Mesothelial cell of epicardium (in vitro differentiated cells): ENCODE measurements at regions not wholly inside any gene's neighbourhood (a gene's known extent, or its start where the extent isn't known, plus 50 kb on each side); places are given as distances from the start of the nearest gene placed in this dataset.

Source experiments
- DNase-seq, 2 experiments: peaks; one replicate each; pipeline ENCODE4 v3.0.0; 2021; ENCODE audit warnings: low spot score in 2 of 2; ENCODE audit not compliant: unreplicated experiment in 2 of 2
- H3K27ac Mint-ChIP-seq: 2 replicates; pipeline ENCODE4 v1.8.0; 2021; ENCODE audit warnings: mixed read lengths
- H3K27me3 Mint-ChIP-seq: 2 replicates; pipeline ENCODE4 v1.8.0; 2021; ENCODE audit warnings: low read depth, mixed read lengths
- H3K36me3 Mint-ChIP-seq: 2 replicates; pipeline ENCODE4 v1.8.0; 2021; ENCODE audit warnings: mixed read lengths
- H3K4me1 Mint-ChIP-seq: 2 replicates; pipeline ENCODE4 v1.8.0; 2021; ENCODE audit warnings: mixed read lengths
- H3K4me3 Mint-ChIP-seq: 2 replicates; pipeline ENCODE4 v1.8.0; 2021; ENCODE audit warnings: mild to moderate bottlenecking, moderate library complexity, mixed read lengths
- H3K9me3 Mint-ChIP-seq: 2 replicates; pipeline ENCODE4 v1.8.0; 2021; ENCODE audit warnings: mixed read lengths
- CTCF ChIP-seq: fragments of 200-600 bp; sonication (generic); IDR thresholded peaks from one replicate; pipeline ENCODE4 v1.5.0; 2021; ENCODE audit warnings: antibody characterized with exemption; ENCODE audit not compliant: unreplicated experiment

DNA sequence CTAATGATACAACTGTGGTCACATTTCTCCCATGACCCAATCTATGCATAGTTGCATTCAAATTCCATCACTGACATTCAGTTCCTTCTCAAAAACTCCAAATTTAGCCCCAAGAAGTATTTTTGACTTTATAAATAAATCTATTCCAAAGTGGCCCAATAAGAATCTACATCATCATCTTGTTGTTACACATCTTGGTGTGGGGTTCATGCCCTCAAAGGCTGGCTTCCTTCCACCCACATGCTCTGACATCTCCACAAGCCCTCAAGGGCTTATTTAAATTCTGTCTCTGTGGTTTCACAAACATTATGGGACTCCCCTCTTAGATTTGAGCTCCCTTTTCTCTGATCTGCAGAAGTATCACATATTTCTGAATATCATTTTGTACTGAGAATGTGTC, 585.3 kb upstream of the BTBD3 start:
- TF ChIP-seq CTCF = no peak
- Mint-ChIP-seq H3K27me3 (no peaks in the 10 kb centered on the region), H3K27ac (no peak overlapping the region), H3K36me3 (no peaks in the 10 kb centered on the region), H3K4me3 (no peak overlapping the region), H3K4me1 (peaks cover 6% of the 10 kb centered on the region), H3K9me3 (no peaks in the 10 kb centered on the region)
- DNase-seq = no peak

- H3K36me3 Mint-ChIP-seq = no peaks in the 10 kb centered on the region
- H3K27me3 Mint-ChIP-seq = peaks cover 2% of the 10 kb centered on the region
- peaks cover 6% of the 10 kb centered on the region for H3K4me1 Mint-ChIP-seq
Measured at GRCh38 chr20:11333634-11334033, 584.1 kb upstream of the BTBD3 start.

GRCh38 chr20:11337361-11338130, 580.1 kb upstream of the BTBD3 start:
- Mint-ChIP-seq H3K27ac (no peak overlapping the region), H3K27me3 (peaks cover 8% of the 10 kb centered on the region), H3K9me3 (no peaks in the 10 kb centered on the region), H3K4me3 (no peak overlapping the region), H3K4me1 (peaks cover 6% of the 10 kb centered on the region), H3K36me3 (no peaks in the 10 kb centered on the region)
- DNase-seq = no peak
- no peak for TF ChIP-seq CTCF

More at GRCh38 chr20:11333634-11334033, 584.1 kb upstream of the BTBD3 start:
- no peaks in the 10 kb centered on the region for H3K9me3 Mint-ChIP-seq
- TF ChIP-seq CTCF = no peak
- H3K4me3 Mint-ChIP-seq = no peak overlapping the region
- no peak overlapping the region for H3K27ac Mint-ChIP-seq
- DNase-seq = no peak

DNA sequence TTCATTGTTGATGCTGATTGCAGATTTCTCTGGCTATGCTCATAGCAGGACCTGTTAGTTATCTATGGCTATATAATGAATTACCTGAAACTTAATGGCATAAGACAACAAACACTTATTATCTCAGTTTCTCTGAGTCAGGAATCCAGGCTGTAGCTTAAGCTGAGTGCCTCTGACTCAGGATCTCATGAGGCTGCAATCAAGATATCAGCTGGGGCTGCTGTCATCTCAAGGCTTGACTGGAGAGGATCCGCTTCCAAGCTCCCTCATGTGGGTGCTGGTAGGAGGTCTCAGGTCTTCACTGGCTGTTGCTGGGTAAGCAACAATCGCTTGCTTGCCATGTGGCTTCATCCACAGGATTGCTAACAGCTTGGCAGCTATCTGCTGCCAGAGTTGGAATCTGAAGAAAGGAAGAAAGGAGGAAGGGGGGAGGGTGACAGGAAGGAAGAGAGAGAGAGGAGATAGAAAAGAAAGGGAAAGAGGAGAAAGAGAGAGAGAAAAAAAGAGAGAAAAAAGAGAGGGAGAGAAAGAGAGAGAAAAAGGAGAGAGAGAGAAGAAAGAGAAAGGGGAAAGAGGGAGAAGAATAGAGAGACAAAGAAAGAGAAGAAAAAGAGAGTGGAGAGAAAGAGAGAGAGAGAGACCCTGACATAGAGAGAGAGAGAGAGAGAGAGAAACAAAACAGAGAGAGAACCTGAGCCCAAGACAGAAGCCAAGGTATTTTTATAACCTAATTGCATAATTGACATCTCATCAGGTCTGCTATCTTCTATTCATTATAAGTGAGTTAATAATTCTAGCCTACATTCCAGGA, 579.0 kb upstream of the BTBD3 start:
- DNase-seq = no peak
- Mint-ChIP-seq H3K27me3 (peaks cover 8% of the 10 kb centered on the region), H3K4me3 (no peak overlapping the region), H3K4me1 (peaks cover 6% of the 10 kb centered on the region), H3K36me3 (no peaks in the 10 kb centered on the region), H3K27ac (no peak overlapping the region), H3K9me3 (no peaks in the 10 kb centered on the region)
- no peak for TF ChIP-seq CTCF

DNA sequence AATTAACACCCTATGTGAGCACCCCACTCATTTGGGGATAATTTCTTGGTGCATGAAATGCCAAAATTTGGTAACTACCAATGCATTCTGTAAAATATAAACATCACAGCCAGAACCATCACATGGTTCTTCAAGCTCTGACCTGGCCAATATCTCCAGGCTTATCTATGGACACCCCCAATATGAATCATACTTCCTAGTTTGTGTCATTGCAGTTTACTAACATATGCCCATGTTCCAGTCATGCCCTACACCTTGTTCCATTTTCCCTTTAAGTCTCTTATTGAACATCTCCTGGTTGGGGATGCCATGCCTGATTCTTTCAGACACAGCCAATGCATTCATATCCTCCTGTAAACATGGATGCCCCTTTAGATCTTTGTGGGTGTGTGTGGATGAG, 572.8 kb upstream of the BTBD3 start:
- peaks cover 4% of the 10 kb centered on the region for H3K27me3 Mint-ChIP-seq
- H3K27ac Mint-ChIP-seq = no peak overlapping the region
- peaks cover 13% of the 10 kb centered on the region for H3K4me1 Mint-ChIP-seq
- H3K9me3 Mint-ChIP-seq = peaks cover 9% of the 10 kb centered on the region
- TF ChIP-seq CTCF = no peak
- DNase-seq = no peak
- H3K4me3 Mint-ChIP-seq = no peak overlapping the region
- no peaks in the 10 kb centered on the region for H3K36me3 Mint-ChIP-seq
